ENCODE measurements at regions not wholly inside any gene's neighbourhood (a gene's known extent, or its start where the extent isn't known, plus 50 kb on each side); places are given as distances from the start of the nearest gene placed in this dataset.
"Not testable (repeated sequence)": the region's sequence is repeated elsewhere in the genome, so short reads cannot be mapped to it uniquely, and the experiment has no call there.

DNA sequence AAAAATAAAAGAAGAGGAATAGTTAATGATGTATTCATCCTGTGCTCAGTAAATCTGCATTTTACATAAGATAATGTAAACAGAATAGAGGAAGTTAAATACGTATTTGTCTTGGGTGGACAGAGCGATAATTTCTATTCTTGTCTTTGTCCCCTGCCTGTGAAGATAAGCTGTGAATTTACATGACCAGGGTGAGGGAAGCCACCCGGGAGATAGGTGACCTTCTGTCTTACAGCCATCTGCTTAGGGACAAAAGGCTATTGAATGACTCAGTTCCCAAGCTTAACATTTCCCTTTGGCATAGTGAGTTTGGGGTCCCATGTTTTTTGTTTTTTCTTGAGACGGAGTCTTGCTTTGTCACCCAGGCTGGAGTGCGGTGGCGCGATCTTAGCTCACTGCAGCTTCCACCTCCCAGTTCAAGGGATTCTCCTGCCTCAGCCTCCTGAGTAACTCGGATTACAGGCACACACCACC, 88.7 kb upstream of the KCTD7 start:
- DNase-seq (ENCODE audit: low read depth in 2 of 2) = no peak

DNA sequence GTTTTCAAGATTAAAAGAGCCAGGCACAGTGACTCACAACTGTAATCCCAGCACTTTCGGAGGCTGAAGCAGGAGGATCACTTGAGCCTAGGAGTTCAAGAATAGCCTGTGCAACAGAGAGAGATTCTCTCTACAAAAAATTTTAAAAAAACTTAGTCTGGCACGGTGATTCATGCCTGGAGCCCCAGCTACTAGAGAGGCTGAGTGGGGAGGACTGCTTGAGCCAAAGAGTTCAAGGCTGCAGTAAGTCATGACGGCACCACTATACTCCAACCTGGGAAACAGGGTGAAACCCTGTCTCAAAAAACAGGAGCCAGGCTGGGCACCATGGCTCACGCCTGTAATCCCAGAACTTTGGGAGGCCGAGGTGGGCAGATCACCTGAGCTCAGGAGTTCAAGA, 86.6 kb upstream of the KCTD7 start:
- DNase-seq (ENCODE audit: low read depth in 2 of 2) = no peak

DNA sequence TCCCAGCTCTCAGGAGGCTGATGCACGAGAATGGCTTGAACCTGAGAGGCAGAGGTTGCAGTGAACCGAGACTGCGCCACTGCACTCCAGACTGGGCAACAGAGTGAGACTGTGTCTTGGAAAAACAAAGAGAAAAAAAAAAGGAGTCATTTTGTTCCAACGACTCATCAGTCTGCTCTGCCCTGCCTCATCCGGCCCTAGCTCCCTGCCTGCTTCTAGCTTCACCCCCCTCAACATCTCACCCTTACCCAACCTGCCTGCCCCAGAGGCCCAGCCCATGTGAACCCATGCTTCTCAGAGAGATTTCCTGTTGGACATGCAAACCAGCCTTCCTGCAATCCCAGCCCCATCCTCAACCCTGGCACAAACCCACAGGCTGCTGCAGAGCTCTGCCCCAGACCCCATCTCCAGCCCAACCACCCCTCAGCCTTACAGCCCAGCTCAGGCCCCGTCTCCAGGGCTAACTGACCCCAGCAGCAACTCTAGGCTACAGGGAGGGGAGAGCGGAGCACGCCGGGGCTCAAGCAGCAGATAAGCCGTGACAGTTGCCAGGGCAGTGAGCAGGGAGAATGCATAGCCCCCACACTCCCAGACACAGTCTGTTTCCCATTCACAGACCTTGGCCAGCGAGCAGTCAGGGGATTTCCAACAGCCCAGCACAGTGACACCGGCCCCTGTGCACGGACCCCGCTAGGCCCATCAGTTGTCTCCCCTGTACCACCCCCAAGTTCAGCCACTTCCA, 86.0 kb upstream of the KCTD7 start:
- DNase-seq (ENCODE audit: low read depth in 2 of 2) = no peak

DNA sequence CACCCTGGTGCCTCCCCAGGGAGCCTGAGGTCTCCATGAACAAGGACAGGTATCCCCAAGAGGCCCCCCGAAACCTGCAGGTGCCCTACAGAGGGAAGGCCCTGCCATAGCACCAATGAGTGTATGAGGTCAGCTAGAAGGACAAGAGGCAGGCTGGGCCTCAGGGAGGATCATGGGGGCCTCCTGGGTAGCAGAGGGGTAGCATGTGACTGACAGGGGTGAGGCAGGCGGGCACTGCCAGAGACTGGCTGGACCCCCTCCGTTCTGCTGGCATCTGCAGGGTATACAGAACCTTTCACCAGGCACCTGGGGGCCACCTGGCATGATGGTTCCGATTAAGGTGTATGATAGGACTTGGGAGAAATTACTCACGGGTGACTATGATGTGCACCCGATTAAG, 79.2 kb upstream of the KCTD7 start:
- no peak for DNase-seq (ENCODE audit: low read depth in 2 of 2)

DNA sequence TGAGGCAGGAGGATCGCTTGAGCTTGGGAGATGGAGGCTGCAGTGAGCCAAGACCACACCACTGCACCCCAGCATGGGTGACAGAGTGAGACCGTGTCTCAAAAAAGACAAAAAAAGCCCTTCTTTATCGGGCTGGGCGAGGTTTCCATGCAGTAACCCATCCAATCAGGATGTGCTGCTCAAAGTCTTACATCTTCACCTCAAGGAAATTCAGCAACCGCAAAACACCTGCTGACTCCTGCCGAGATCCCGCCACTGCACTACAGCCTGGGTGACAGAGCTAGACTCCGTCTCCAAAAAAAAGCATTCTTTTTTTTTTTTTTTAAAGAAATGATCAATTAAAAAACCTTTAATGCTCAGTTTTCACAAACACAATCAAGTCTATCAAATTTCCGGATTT, 75.7 kb upstream of the KCTD7 start:
- no peak for DNase-seq (ENCODE audit: low read depth in 2 of 2)

DNA sequence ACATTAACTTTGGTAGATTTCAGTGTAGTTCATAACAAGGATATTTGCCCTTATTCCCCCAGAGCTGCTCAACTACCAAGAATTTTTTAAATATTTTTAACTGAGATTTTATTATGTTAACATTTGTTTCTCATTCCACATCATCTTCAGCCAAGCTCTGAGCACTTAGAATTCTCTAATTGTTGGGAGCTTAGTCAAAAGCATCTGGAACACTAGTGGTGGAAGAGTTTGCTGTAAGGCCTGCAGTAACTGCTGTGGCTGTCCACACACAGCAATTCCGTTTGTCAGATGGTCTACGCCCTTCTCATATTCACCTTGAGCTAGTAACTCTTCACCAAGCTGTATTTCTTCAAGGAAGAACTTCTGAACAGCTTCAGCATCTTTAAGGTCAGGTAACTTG, 75.0 kb upstream of the KCTD7 start:
- DNase-seq (ENCODE audit: low read depth in 2 of 2) = not testable (repeated sequence)

DNA sequence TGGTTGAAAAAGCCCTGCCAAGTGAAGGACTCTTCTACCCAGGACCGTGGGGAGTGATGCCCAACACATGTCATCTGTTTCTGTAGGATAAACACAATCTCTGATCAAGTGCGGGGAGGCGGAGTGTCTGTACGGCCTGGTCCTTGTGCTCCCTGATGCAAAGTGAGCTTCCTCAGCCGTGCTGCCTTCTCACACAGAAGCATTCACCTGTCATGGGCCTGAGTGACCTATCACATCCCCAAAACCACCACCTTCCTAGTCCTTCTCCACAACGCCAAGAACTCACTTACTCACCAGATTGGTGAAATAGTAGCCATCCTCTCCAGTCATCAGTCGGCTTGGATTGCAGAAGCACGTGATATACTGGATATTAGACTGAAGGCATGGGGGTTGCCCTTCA, 74.4 kb upstream of the KCTD7 start:
- not testable (repeated sequence) for DNase-seq (ENCODE audit: low read depth in 2 of 2)

DNA sequence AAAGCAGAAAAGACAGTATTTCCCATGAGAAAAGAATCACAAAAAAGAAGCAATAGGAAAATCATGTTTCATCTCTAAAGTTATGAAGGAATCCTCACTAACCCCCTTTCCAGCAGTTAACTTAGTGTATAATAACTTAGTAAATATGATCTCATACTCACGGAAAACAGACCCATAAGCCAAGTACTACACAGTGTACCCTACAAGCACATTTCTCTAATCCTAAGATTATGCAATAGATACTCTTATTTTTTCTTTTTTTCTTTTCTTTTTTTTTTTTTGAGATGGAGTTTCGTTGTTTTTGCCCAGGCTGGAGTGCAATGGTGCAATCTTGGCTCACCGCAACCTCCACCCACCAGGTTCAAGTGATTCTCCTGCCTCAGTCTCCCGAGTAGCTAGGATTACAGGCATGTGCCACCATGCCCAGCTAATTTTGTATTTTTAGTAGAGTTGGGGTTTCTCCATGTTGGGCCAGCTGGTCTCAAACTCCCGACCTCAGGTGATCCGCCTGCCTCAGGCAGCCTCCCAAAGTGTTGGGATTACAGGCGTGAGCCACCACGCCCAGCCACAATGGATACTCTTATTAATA, 73.7 kb upstream of the KCTD7 start:
- DNase-seq (ENCODE audit: low read depth in 2 of 2) = not testable (repeated sequence)

DNA sequence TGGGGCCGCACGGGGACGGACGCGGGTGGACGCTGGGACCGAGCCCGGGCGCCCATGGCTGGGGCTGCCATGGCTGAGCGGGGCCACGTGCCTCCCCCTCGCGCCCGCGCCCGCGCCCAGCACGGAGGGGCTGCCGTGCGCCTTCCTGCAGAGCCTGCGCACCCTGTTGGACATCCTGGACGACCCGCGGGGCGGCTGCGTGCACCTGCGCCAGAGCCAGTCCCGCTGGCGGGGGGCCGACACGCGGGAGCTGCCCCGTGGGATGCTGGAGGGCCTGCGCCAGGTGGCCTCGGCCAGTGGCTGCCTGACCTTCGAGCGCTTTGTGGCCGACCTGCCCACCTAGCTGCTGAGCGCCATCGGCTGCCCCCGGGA, 72.5 kb upstream of the KCTD7 start:
- no peak for DNase-seq (ENCODE audit: low read depth in 2 of 2)

DNA sequence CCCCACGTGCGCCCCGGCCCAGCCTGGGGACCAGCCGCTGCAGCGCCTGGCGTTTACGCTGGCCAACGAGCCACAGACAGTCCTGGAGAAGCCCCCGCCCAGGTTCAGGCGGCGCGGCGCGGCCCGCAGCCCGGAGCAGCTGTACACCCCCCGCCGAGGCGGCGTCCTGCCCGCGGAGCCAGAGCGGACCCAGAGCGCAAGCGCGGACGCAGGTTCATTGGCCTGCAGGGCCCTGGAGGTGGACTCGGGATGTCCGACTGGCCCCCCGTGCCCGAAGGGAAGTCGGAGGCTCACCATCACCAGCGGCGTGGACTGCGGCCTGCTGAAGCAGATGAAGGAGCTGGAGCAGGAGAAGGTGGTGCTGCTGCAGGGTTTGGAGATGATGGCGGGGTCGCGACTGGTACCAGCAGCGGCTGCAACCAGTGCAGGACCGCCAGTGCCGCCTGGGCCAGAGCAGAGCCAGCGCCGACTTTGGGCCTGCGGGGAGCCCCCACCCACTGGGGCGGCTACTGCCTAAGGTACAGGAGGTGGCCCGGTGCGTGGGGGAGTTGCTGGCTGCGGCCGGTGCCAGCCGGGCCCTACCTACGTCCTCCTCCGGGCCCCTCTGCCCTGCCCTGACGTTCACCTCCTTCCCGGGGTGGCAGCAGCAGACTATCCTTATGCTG, 72.0 kb upstream of the KCTD7 start:
- DNase-seq (ENCODE audit: low read depth in 2 of 2) = no peak

DNA sequence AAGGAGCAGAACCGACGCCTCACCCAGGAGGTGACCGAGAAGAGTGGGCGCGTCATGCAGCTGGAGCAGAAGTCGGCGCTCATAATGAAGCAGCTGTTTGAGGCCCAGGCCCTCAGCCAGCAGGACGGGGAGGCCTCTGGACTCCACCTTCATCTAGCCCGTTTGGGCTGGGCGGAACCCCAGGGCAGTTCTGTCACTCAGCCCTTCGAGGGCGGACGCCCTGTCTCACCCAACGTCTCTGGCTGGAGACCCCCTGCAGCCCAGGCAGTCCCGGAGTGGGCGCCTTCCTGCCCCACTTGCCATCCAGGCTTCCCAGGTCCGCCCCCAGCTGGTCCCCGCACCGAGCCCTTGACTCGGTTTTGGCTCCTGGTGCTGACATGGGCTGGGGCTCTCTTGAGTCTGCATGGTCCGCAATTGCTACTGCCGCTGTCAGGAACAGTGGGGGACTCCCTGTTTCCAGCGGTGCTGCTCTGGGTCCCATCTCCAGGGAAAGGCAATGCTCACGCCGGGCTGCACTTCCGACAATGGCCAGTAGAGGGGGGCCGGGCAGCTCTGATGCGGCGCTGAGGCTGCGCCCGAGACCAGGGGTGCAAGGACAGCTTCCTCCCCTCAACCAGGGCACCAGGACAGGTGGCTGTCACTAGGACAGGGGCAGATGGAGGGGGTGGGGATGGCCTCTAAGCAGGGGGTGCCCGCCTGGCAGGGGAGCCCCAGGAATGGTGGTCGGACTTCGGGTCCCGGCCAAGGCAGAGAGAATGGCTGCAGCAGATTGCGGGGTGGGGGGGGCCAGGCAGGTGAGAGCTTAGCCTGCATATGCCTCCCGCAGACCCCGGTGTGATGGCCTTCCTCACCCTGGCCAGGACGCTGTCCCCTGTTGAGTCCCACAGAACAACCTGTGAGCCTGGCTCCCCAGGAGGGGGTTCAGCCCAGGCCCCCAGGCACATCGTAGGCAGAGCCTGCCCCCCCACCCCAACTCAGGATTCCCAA, 71.2 kb upstream of the KCTD7 start:
- DNase-seq (ENCODE audit: low read depth in 2 of 2) = peak; percentile 70 to 75

DNA sequence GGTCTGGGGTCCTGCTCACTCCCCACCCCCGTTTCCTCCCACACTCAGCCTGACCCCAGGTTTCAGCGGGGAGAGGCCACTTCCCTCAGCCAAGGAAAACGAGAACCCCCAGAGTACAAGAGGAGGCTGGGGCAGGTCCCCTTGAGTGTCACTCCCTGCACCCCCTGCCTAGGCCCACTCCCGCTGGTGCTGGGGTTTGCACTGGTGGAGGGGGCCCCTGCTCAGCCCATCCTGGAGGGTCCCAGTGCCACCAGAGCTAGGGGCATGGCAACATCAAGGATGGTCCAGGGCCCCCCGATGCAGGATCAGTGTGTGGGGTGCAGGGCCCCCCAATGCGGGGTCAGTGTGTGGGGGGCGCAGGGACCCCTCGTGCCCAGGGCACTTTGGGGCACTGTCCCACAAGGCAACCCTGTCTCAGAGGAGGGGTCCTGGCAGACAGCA, 70.5 kb upstream of the KCTD7 start:
- no peak for DNase-seq (ENCODE audit: low read depth in 2 of 2)

DNA sequence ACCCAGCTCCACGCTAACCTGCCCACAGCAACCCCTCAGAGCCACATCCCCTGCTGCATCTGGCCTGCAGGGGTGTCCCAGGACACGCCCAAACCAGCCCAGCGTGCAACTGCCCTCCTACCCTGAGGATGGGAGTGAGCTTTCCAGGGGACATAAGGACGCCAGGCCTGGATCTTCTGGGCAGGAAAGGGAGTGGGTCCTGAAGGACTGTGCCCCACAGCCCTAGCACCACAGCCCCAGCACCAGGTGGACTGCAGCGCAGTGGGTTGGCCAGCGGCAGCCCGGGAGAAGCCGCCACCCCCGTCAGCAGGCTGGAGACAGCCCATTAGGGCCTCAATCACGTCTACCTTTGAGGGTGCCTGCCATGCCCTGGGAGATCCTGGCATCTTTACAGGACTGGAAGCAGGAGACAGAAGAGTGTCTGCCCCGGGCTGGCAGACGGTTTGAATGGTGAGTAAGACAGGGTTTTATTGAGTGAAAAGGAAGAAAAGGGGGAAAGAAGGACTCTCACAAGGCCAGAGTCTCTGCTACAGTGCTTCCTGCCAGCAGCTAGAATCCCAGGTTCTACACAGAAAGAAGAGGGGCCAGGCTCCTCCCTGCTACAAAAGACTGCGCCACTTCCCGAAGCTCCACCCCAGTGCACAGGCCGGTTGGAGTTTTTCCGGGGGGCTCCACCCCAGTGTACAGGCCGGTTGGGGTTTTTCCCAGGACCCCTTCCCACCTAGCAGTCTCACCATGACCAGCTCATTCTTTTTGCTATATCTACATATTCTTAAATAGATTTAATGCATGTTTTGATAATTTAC, 69.8 kb upstream of the KCTD7 start:
- no peak for DNase-seq (ENCODE audit: low read depth in 2 of 2)

DNA sequence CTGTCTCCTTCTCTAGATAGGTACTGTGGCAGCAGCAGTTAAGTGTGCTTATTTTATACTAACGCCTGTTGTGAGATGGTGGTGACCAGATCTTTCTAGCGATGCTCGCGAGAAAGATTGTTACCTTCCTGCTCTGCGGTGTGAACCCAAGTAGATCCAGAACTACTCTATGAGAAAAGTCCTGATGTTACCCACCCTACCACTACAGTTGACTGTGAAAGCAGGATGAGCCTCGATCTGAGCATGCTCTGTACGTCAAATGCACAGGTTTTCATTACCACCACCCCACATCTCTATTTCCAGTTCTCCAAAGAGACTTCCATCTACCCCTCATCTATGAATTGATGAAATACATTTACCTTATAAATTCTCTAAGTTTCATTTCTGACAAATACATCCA, 64.6 kb upstream of the KCTD7 start:
- DNase-seq (ENCODE audit: low read depth in 2 of 2) = no peak

DNA sequence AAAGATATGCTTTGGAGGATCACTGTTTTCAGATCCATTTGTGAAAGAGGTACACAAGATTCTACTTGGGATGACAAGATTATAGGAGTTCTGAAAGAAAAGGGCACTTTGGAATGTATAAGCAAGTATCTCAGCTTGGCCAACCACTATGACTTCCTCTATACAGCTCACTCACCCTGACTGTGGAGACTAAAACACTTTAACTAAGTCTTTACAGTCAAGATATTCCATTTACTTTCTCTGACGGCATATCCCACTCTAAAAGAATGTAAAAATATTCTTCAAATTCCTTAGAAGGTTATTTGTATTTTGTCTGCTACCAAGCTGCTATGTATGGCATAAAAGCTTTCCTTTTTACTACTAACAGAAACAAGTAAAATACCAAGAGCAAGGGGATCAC, 58.5 kb upstream of the KCTD7 start:
- DNase-seq (ENCODE audit: low read depth in 2 of 2) = not testable (repeated sequence)

DNA sequence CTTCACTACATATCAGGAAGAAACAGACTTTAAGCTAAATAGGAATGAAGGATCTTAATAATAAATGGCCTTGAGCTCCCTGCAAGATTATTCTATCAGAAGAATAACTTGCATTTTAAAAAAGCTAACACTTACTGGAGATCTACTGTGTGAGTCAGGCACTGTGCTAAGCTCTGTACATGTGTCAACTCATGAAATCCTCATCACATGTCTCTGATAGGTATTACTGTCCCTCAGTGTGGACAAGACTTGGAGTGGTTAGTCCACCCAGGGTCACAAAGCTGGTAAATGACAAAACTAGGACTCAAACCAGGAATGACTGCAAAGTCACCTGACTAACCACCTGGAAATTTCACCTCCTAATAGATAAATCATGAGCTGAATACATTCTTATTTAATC, 57.1 kb upstream of the KCTD7 start:
- DNase-seq (ENCODE audit: low read depth in 2 of 2) = no peak

DNA sequence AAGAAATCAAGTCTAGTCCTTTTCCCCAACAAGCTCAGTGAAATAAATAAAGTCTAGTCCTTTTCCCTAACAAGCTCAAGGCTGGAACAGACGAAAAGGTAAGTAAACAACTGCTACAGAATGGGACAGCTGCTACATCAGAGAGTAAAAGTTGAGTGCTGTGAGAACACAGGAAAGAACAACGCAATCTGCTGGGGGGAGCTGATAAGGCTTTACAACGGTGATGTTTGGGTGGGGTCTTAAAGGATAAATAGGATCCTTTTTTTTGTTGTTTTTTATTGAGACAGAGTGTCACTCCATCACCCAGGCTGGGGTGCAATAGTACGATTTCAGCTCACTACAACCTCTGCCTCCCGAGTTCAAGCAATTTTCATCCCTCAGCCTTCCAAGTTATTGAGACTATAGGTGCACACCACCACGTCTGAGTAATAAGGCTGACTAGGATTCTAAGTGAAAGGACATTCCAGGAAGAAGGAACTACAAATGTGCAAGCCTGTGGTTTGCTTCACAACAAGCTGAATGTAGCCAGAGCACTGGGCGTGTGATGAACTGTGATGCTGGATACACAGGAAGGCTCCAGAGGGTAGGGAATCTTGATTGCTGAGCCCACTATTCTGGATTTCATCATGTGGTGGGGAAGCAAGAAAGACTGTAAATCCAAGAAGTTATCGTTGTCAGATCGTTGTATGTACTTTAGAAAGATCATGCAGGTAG, 54.7 kb upstream of the KCTD7 start:
- DNase-seq (ENCODE audit: low read depth in 2 of 2) = not testable (repeated sequence)

DNA sequence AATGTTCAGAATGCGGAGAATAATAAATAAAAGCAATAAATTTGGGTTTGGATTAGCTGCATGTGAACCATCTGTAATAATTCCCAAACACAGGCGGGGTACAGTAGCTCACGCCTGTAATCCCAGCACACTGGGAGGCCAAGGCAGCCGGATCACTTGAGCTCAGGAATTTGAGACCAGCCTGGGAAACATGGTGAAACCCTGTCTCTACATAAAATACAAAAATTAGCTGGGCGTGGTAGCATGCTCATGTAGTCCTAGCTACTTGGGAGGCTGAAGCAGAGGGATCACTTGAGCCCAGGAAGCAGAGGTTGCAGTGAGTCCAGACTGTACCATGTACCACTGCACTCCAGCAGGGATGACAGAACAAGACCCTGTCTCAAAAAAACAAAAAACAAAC, 53.9 kb upstream of the KCTD7 start:
- not testable (repeated sequence) for DNase-seq (ENCODE audit: low read depth in 2 of 2)

DNA sequence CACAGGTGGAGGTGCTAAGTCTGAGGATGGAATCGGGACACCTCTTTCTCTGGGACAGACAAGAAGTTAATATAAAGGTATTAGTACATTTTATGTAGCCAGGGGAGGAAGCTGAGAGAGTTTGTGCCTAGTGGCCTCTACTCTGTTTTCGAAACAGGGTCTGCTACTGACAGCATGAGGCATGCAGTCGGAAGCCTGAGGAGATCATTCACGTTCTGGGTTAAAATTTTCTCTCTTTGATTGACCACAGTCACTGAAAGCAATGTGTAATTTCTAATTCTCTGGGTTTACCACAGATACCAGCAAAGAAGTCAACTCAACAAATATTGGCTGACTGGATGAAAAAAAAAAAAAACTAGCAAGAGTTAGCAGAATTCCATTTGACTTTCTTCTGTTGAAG, 53.3 kb upstream of the KCTD7 start:
- no peak for DNase-seq (ENCODE audit: low read depth in 2 of 2)

DNA sequence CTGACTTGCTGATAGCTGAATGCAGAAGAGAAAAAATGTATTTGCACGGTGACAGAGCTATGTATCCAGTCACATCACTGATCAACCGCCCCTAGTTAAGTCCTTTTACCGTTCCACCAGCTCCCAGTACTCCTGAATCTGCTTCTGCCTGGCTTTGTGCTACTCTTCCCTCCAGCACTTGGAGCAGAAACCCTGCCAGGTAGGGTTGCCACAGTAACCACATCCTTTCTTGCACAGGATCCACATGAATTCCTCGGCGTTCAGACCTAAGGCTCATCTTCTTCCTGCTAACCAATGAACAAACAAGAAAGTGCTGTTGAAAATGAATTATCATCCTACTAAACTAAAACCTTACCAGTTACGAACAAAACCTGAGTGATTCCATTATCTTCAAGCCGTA, 52.0 kb upstream of the KCTD7 start:
- no peak for DNase-seq (ENCODE audit: low read depth in 2 of 2)

Data from stimulated activated CD4-positive, alpha-beta T cell treated with anti-CD3 and anti-CD28 coated beads, Interleukin-1b, Interleukin-23, amount 100 ng/mL, for 4 hours (primary cell).